ENCODE measurements at regions not wholly inside any gene's neighbourhood (a gene's known extent, or its start where the extent isn't known, plus 50 kb on each side); places are given as distances from the start of the nearest gene placed in this dataset.

DNA sequence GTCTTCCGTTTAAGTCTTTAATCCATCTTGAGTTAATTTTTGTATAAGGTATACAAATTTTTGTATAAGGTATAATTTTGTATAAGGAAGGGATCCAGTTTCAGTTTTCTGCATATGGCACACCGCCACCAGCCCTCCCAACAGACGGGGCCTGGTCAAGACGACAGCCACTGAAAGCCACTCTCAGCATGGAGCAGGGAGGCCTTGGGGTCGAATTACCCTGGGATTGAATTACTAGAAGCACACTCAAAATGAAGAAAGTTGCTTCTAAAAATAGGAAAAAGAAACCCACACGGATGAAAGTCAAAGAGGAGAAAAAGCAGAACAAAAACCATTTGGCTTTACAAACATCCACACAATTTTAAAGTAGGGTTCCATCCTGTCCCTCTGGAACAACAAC is 586.2 kb upstream of the ADAMTS16 start:
- intact Hi-C loops (cut with DNase I), result no loop called here
- DNase-seq (ENCODE audit: extremely low spot score in 2 of 2), result no peak
- H3K36me3 ChIP-seq, result no peaks in the 10 kb centered on the region
- H3K4me1 ChIP-seq, result no peaks in the 10 kb centered on the region
- no peaks in the 10 kb centered on the region for H3K9me3 ChIP-seq
- TF ChIP-seq POLR2A (IDR thresholded peaks at IDR 0.05) (no peak), POLR2AphosphoS5 (IDR thresholded peaks at IDR 0.05; ENCODE audit: insufficient read depth in 1 of 2, low read depth in 1 of 2) (no peak)
- TF ChIP-seq, protein P1, sequence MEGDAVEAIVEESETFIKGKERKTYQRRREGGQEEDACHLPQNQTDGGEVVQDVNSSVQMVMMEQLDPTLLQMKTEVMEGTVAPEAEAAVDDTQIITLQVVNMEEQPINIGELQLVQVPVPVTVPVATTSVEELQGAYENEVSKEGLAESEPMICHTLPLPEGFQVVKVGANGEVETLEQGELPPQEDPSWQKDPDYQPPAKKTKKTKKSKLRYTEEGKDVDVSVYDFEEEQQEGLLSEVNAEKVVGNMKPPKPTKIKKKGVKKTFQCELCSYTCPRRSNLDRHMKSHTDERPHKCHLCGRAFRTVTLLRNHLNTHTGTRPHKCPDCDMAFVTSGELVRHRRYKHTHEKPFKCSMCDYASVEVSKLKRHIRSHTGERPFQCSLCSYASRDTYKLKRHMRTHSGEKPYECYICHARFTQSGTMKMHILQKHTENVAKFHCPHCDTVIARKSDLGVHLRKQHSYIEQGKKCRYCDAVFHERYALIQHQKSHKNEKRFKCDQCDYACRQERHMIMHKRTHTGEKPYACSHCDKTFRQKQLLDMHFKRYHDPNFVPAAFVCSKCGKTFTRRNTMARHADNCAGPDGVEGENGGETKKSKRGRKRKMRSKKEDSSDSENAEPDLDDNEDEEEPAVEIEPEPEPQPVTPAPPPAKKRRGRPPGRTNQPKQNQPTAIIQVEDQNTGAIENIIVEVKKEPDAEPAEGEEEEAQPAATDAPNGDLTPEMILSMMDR (IDR thresholded peaks at IDR 0.05), result no peak
- no peak overlapping the region for H3K27ac ChIP-seq
- no peak overlapping the region for H3K4me3 ChIP-seq
- H3K27me3 ChIP-seq, result no peaks in the 10 kb centered on the region

DNA sequence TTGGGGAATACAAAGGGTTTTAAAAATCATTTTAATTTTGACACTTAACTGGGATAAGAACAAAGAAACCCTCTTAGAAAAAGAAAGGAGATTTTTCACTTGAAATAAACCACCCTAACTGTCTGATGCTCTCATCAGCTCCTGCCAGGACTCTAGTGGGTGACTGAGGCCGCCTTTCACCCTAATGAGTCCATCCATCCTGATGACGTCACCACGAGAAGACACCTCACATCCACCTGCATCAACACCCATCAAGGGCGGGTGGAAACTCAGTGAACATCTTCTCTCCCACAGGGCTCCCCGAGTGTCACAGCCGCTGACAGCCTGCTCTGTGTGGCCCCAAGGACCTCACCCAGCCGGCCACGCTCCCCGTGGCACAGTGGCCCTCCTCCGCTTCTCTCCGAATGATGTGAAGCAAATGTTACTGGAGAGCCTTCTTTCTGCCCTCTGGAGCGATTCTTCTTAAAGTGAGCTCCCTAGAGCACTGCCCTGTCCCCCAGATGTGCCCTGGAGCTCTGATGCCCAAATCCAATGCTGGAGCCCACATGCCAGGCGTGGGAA is 584.3 kb upstream of the ADAMTS16 start:
- no peak overlapping the region for H3K27ac ChIP-seq
- H3K4me3 ChIP-seq, result no peak overlapping the region
- H3K36me3 ChIP-seq, result no peaks in the 10 kb centered on the region
- no peaks in the 10 kb centered on the region for H3K4me1 ChIP-seq
- H3K27me3 ChIP-seq, result no peaks in the 10 kb centered on the region
- TF ChIP-seq POLR2AphosphoS5 (IDR thresholded peaks at IDR 0.05; ENCODE audit: insufficient read depth in 1 of 2, low read depth in 1 of 2) (no peak), POLR2A (IDR thresholded peaks at IDR 0.05) (no peak)
- TF ChIP-seq, protein P1 (IDR thresholded peaks at IDR 0.05), result no peak
- no peak for DNase-seq (ENCODE audit: extremely low spot score in 2 of 2)
- H3K9me3 ChIP-seq, result no peaks in the 10 kb centered on the region
- intact Hi-C loops (cut with DNase I), result no loop called here

DNA sequence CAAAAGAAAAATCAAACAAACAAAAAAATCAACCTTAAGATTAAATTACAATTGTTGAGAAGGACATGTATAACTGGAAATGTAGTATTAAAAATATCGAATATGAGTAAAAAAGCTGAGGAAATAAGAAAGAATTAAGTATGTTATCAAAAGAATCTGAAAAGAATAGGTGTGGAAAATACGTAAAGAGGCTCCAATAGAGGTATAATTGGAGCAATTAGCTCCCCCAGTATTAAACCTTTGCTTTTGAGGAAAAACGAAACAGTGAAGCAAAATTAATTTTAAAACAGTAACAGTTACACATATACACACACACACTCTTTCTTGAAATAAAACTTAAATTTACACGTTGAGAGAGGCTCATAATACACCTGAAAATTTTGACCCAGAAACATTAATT is 578.7 kb upstream of the ADAMTS16 start:
- H3K4me3 ChIP-seq, result no peak overlapping the region
- no peak overlapping the region for H3K27ac ChIP-seq
- H3K27me3 ChIP-seq, result no peaks in the 10 kb centered on the region
- no peaks in the 10 kb centered on the region for H3K36me3 ChIP-seq
- H3K4me1 ChIP-seq, result no peaks in the 10 kb centered on the region
- TF ChIP-seq POLR2AphosphoS5 (IDR thresholded peaks at IDR 0.05; ENCODE audit: insufficient read depth in 1 of 2, low read depth in 1 of 2), result no peak
- no peak for TF ChIP-seq POLR2A (IDR thresholded peaks at IDR 0.05)
- TF ChIP-seq, protein P1 (IDR thresholded peaks at IDR 0.05), result no peak
- intact Hi-C loops (cut with DNase I), result no loop called here
- no peaks in the 10 kb centered on the region for H3K9me3 ChIP-seq
- DNase-seq (ENCODE audit: extremely low spot score in 2 of 2), result no peak

DNA sequence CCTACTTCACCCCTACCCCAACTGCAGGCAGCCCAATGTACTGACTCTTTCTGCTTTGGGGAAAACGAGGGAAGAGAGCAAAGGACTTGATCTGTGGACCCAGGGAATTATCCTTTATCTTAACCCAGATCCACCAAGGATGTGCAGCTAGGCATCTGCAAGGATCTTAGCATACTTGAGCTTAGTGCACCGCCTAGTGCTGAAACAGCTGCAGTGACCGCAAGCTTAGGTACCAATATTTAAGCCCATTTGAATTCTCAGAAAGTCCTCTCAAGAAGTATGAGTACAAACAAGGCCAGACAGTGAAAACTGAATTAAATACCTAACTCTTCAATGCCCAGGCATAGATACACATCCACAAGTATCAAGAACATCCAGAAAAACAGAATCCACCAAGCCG is 576.7 kb upstream of the ADAMTS16 start:
- intact Hi-C loops (cut with DNase I), result no loop called here

More for the DNA sequence above, 576.7 kb upstream of the ADAMTS16 start:
- no peaks in the 10 kb centered on the region for H3K36me3 ChIP-seq
- H3K4me1 ChIP-seq, result no peaks in the 10 kb centered on the region
- DNase-seq (ENCODE audit: extremely low spot score in 2 of 2), result no peak
- no peak overlapping the region for H3K27ac ChIP-seq
- no peaks in the 10 kb centered on the region for H3K27me3 ChIP-seq
- H3K4me3 ChIP-seq, result no peak overlapping the region
- TF ChIP-seq, protein P1 (IDR thresholded peaks at IDR 0.05), result no peak
- TF ChIP-seq POLR2A (IDR thresholded peaks at IDR 0.05), result no peak
- TF ChIP-seq POLR2AphosphoS5 (IDR thresholded peaks at IDR 0.05; ENCODE audit: insufficient read depth in 1 of 2, low read depth in 1 of 2), result no peak
- no peaks in the 10 kb centered on the region for H3K9me3 ChIP-seq
